ENCODE measurements at regions not wholly inside any gene's neighbourhood (a gene's known extent, or its start where the extent isn't known, plus 50 kb on each side); places are given as distances from the start of the nearest gene placed in this dataset.
A peak's percentile ranks its signal among the peaks of the same experiment; 100 is the strongest.
"Not testable (repeated sequence)": the region's sequence is repeated elsewhere in the genome, so short reads cannot be mapped to it uniquely, and the experiment has no call there.

DNA sequence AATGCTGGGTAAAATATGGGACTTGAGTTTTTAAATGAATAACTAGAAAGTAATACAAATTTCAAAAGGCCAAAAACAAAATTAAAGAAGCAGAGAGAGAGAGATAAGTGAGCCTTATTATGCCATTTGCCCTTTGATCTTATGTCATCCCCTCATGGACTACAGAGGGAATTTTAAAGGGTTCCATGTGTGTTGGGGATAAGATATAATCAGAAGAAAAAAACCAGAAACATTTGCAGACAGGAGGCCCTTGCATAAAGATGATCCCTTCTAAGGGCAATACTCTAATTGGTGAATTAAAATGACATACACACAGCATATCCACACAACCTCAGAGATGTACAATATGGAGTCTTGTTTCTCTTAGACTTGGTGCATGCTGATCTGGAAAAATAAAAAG is 406.6 kb upstream of the LARGE1 start:
- DNase-seq = no peak

DNA sequence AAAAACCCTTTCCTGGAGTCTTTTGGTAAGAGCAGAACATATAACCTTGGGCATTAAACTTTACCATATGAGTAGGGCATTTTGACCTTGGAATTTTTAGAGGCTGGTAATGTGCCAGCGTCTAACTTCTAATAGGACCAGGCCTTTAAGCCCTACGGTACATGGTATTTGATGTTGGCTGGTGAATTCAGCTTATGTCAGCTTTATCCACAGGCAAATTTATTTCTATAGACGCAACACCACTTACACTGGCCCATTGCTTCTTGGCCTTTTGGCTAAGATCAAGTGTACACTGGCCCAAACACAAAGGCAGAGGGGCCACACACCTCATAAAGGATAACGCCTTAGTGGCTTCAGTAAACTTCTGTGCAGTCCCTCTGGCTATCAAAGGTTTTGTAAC is 410.2 kb upstream of the LARGE1 start:
- DNase-seq = no peak

DNA sequence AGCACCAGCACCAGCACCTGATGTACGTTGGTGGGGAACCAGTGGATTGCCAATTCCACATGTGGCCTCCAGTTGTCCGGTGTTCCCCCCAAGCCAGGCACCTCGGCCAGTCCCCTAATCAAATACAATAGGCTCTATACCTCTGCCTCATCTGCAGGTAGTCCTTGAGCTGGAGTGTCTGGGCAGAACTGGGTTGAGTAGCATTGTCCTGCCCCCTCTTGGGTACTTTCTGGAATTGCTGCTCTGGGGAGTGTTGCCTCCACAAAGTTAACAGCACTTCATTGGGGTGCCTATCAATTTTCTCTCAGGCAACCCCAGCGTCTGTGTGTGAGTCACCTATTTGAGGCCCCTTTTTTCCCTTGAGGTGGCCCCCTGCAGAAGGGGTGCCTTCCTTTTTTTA is 413.0 kb upstream of the LARGE1 start:
- DNase-seq = no peak

DNA sequence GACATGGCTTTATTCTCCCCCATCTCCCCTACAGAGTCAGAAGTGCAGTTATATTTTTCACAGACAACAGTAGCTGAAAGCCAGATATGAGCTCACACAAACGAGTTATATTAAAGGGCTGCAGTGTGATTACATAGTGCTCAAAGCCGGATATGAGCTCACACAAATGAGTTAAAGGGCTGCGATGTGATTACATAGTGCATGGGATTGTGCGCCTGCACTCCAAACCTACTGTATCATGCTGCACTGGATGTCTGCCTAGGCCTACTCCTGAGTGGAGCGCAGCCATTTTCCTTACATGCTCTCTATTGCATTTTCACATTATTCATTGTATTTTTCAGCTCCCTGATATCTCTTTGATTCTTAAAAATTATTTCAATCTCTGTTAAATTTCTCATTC is 414.6 kb upstream of the LARGE1 start:
- no peak for DNase-seq

DNA sequence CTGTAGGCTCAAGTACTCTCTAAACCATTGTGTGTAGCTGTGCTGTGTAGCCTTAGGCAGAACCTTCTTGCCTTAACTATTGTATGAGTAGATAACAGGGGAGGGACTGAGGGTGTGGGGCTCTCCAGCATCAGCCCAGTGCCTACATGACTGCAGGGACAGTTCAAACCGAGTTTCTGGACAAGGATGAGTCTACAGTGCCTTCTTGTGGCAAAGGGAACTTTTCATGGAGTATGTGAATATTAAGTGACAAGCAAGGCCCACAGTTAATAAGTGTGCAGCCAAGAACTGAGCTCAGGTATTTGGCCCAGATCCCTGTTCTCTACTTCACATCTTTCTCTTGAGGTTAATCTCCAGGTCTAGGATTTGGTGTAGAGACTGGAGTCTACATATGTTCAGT is 424.4 kb upstream of the LARGE1 start:
- DNase-seq = no peak

DNA sequence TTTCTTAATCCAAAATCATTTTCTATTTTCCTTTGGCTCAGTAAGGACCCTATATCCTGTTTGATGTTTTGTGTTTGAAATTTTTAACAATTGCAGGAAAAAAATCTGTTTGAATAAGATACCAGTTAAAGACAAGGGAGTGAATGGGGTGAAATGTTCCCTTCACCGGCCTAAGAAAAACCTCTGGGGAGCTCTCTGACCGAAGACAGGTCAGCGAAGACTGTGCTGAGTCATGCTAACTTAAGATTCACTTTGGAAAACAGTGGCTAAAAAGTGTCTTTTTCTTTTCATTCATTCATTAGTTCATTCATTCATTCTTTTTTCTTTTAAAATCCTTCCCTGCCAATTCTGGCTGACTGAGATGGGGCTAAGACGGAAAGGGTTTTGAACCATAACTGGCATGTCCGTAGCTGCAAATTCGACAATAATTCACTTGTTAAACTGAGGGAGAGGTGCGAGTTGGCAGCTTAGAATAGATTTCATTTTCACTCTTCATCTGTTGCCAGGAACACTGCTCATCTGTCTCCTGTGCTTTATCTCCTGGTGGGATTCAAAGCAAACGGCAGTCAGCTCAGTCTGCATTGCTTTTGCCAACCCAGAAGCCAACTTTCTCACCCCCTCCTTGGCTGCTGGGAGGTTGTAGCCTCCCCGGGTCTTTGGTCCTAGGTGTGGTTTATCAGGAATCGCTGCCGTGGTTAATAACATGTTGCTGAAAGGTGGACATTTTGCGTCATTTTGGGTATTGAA is 434.0 kb upstream of the LARGE1 start:
- no peak for DNase-seq

DNA sequence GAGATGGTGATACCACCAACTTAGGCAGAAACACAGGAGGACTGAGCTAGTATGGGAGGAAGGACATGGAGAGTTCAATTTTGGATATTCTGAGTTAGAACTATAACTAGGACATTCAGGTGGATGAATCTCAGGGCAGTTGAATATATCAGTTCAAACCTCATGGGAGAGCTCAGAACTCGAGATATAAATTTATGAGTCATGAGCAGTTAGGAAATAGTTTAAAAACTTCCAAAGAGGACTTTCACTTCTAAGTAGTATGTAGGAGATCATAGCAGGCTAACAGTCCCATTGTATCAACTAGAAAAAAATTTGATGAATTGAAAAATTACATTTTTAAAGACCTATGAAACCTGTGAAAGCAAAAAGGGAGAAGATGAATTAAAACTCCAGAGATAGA is 436.2 kb upstream of the LARGE1 start:
- DNase-seq = no peak

DNA sequence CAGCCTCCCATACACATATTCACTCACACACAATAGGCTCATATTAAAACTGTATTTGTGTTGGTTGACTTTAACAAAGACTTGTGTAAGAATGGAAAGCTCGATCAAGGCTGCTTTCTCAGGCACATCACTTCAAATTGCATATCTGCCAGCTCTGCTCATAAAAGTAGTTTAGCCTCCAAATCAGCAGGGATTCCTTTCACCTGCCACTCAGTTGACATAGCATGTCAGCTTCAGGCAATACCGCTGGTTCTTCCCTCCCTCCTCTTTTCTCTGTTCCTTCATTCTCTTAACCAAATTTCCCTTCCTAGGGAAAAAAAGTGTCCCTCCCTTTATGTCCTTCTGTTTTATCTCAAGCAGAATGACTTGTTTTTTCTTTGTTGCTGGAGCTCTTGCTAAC is 450.4 kb upstream of the LARGE1 start:
- no peak for DNase-seq

DNA sequence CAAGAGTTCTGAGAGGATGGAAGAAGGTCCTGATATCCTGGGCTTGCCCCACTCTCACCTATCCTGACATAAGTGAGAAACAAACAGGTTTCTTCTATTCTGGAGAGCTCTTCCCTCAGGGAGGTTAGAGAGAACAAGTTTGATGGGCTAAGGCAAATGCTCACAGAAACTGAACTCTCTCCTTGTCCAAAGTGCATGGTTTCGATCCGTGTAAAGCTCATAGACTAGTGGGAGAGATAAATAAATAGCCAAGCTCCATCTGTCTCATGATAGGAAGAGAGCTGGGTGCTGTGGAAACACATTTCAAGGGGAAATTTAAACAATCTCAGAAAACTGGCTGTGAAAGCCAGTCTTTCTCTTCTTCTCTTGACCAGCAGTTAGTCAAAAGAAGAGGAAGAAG is 459.5 kb upstream of the LARGE1 start:
- DNase-seq = no peak

DNA sequence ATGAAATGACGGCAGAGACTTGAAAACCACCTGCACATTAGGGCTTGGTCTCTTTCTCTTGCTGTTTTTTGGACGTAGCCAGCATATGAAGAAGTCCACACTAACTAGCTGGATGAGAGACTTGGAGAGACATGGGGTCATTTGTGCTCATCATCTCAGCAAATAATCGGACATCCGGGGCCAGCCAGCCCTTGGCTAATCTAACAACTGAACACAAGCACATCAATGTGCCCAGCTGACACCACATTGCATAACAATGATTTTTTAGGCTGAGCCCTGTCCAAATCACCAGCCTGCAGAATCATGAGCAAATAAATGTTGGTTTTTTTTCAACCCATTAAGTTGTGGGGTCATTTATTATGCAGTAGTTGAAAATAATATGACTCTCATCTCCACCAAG is 460.3 kb upstream of the LARGE1 start:
- no peak for DNase-seq

DNA sequence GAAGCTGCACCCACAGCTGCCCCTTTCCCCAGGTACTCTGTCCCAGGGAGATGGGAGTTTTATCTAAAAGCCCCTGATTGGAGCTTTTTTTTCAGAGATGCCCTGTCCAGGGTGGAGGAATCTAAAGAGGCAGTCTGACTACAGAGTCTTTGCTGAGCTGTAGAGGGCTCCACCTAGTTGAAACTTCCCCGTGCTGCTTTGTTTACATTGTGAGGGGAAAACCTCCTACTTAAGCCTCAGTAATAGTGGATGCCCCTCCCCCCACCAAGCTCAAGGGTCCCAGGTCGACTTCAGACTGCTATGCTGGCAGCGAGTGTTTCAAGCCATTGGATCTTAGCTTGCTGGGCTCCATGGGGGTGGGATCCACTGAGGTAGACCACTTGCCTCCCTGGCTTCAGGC is 470.1 kb upstream of the LARGE1 start:
- no peak for DNase-seq

DNA sequence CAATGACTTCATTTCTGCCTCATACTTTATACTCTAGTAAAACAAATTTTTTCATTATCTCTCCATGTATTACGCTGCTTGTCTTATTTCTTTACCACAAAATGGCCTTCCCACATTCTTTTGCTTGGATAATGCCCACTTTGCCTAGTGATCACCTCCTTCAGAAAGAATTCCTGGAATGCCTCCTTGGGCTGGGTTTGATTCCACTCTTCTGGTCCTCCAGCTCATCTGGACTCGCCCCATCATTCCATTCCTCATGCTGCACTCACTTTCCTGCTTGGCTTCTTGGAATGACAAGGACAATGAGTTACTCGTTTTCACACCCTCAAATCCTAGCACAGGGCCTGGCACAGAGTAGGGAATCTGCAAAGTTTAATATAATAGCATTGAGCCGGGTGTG is 475.1 kb upstream of the LARGE1 start:
- DNase-seq = no peak

DNA sequence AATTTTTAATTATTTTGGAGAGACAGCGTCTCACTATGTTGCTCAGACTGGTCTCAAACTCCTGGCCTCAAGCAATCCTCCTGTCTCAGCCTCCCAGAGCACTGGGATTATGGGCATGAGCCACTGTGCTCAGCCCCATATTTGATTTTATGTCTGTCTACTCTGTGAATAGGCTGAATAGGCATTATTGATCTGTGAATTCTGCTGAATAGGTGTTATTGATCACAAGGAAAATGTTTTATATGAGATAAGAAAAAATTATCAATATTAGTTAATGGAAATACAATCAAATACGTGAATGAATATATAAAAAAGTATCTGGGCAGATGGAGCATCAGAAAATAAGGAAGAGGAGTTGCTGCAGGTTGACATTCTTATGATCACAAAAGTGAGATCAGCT is 483.4 kb upstream of the LARGE1 start:
- no peak for DNase-seq

DNA sequence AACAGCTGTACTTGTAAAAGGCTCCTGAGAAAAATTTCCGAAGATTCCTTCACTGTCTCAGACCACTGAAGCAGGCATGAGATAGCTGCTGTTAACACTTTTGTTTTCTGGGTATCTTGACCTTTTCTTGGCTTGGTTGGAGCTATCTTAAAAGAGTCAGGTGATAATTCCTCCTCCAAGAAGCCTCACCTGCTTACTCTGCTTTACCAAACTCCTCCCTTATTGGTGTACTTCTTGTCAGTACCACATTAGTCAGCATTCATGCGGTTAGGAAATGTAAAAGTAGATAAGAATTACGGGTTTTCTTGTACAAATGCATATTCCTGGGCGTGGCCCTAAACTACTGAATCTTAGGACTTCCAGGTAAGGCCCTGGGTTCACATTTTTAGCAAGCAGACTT is 489.8 kb upstream of the LARGE1 start:
- DNase-seq = no peak

DNA sequence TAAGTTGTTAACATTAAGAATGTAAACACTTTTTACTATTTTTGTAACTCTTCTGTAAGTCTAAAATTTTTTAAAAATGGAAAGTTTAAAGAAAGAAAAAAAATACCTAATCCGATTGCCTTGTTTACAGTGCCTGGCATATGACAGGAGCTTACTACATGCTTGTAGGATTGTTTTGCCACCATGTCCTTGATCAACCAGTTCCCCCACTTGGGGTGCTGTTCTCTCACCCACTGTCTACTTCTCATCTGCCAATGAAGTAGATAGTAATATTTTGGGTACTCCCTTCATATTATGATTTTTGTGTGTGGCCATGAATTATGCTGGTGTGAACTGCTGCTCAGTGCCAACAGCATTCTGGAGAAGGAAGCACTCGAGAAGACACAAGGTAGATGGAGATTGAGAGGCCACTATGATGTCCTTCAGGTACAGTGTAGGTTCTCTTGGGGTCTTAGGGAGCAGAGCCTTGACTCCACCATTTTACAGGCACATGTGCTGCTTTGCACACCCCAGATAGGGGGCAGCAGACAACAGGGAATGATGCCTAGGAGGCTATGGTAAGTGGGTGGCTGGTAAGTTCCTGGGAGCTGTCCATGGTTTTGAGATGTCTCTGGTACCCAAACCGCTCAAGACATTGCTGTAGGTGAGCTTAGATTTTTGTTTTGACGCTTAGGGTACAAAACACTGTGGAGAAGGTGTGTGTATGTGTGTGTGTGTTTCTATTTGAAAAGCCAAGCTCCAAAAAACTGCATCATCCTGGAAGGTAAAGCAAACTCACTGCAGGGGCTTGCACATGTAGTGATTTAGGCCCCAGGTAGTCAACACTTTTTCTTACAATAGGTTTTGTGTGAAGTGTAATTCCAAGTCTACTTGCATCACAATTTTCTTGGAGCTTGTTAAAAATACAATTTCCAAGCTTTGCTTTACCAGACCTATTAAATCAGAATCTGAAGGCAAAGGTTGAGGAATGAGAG is 494.5 kb upstream of the LARGE1 start:
- DNase-seq = peak; percentile 3

DNA sequence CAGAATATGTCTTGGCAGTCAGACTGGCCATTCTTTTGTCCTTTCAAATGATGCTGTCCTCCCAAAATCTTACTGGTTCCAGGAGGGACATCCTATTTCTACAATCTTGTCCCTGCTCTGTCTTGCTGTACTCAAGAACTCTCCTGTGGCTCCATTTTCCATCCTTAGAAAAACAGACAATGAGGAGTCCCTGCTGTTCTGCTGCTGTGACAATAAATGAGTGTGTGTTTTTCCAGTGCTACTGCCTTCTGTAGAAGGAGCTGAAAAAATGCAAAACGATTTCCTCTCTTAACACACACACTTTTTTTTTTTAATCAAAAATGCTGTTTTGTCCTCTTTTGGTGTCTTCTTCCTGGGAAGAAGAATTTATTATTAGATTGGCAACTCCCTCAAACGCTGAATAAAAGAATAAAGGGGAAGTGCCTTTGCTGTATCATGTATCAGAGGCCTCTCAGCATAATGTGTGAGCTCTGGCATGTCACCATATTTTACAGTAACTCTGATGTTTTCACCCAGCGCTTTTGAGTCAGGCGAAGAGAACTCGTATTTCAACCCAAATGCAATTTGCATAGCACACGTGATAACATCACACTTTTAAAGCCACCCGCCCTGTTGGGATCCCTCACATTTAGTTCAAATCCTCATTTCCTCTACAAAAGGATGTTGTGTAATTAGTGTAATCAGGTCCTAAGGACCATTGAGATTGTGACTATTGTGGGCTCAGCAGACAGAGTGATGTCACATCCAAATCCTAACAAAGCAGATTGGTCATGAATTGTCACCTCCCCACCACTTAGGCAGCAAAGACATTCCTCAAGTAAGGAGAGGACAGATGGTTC is 496.0 kb upstream of the LARGE1 start:
- DNase-seq = no peak

DNA sequence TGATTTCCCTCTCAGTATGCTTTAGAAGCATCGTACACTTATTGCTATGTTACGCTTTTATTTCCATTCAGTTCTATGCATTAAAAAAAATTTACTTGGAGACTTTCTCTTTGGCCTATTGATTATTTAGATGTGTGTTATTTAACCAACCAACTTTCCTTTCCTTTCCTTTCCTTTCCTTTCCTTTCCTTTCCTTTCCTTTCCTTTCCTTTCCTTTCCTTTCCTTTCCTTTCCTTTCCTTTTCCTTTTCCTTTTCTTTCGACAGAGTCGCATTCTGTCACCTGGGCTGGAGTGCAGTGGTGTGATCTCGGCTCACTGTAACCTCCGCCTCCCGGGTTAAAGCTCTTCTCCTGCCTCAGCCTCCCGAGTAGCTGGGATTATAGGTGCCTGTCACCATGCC is 502.7 kb upstream of the LARGE1 start:
- not testable (repeated sequence) for DNase-seq

DNA sequence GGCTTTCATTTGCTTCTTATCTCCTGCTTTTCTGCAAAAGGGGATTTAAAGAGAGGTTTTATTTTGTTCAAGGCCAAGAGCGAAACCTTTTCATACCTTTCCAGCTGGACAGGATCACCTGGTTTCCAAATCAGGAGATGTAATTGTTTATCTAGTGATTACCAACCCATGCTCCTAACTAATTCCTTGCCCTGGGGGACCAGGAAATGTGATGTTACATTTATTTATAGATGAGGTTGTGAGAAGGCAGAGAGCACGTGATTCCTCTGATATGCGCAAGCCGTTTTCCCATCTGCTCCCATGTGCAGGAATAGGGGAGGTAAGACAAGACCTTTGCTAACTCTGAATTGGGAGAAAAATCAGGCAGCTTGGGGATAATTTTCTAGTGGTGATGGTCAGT is 507.2 kb upstream of the LARGE1 start:
- no peak for DNase-seq

DNA sequence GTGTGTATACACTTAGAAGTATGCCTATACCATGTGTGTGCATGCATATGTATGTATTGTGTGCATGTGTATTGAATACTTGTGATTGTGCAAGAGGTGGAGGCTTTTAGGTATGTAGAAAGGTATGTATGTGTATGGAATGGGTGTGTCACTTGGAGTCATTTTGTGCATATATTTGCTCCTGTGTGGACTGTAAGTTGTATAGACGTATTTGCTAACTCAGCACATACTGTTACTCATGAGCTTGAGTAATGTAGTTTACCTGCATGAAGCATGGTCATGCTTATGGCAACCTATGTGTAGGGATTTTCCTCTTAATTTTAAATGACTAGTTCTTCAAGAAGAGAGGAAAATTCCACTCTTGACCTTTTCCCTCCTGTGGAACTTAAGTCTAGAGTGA is 507.6 kb upstream of the LARGE1 start:
- no peak for DNase-seq

DNA sequence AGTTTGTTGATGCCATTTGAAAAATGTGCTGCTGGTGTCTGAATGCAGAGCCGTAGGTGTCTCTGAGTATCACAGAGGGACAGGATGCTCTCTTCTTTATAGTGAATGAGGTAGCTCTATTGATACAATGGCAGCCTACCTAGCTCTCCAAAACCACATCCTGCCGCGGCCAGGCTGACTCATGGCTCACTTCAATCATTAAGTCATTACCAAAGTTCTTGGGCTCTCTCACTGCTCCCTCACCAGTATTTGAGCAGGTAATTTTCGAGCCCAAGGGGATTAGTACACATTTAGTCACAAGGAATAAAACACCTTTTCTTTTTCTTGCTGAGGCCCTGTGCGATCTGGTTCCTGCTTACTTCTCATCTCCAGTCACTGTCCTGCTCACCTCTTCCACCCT is 509.0 kb upstream of the LARGE1 start:
- DNase-seq = no peak

DNA sequence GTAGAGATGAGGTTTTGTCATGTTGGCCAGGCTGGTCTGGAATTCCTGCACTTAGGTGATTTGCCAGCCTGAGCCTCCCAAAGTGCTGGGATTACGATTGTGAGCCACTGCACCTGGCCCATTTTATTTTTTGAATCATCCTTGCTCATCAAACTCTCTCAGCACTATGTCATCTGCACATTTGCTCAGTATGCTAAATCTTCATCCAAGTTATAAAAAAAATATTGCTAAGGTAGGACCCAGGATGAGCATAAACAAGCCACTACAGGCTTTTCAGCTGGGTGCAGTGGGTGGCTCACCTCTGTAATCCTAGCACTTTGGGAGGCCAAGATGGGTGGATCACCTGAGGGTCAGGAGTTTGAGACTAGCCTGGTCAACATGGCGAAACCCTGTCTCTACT is 510.1 kb upstream of the LARGE1 start:
- DNase-seq = no peak

DNA sequence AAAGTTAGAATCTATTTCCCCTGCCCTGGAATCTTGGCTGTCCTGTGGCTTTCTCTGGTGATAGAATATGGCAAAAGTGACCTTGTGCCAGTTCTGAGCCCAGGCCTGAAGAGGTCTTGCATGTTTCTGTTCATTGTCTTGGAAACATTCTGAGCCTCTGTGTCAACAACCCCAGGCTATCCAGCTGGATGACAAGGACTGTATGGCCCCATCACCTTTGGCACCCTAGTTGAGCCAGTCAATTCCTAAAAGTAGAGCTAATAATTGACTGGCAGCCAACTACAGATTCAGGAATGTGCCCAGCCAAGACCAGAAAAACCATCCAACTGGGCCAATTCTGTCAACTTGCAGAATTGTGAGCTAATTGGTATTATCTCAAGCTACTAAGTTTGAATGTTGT is 514.1 kb upstream of the LARGE1 start:
- DNase-seq = no peak

DNA sequence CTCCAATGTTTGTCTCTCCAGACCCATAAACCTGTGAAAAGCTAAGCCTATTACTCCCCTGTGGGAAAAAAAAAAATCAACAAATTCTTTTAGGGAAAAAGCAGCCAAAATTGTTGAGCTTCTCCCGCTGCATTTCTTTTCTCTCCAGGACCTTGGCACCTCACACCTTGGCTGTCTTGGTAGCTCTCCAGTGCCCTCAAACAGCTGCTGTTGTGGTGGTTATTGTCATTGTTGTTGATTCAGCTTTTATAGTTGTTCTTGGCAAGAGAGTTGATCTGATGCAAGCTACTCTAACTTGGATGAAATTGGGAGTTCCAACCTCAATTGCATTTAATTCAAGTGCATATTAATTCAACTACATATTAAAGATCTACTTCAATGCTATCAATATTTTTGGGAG is 516.9 kb upstream of the LARGE1 start:
- DNase-seq = no peak

Data from stimulated activated CD4-positive, alpha-beta T cell treated with anti-CD3 and anti-CD28 coated beads, Interleukin-4, amount 100 ng/mL, for 24 hours (primary cell).